SK-N-SH (cell line): ENCODE measurements at regions not wholly inside any gene's neighbourhood (a gene's known extent, or its start where the extent isn't known, plus 50 kb on each side); places are given as distances from the start of the nearest gene placed in this dataset.

ENCODE experiments used
- CTCF ChIA-PET: fragments of 300-600, 350-600 bp; formaldehyde crosslinking; extraction: SDS; loops from one replicate; lab custom pipeline; 2021; lab: Yijun Ruan, JAX
- POLR2A ChIA-PET: fragments of 350-600 bp; sonication (Branson Sonifier 250); formaldehyde crosslinking; extraction: SDS; loops from one replicate; lab custom pipeline; 2020; ENCODE audit warnings: antibody characterized with exemption, inconsistent platforms; lab: Yijun Ruan, JAX
- DNase-seq: peaks from one replicate; pipeline ENCODE4 v3.0.0; 2012
- H2AFZ ChIP-seq: fragments of 200-600 bp; sonication (generic); 2 replicates; pipeline ENCODE4 v1.8.1; 2016; ENCODE audit warnings: antibody characterized with exemption, mild to moderate bottlenecking, low read depth
- H3F3A ChIP-seq: fragments of 200-600 bp; sonication (generic); replicated peaks from 2 replicates; pipeline ENCODE3; 2016; ENCODE audit warnings: antibody characterized with exemption, mild to moderate bottlenecking; ENCODE audit not compliant: insufficient read depth
- H3K27ac ChIP-seq, 2 experiments: fragments of 200-500 bp in 1 of 2; fragments of 200-600 bp in 1 of 2; sonication (Bioruptor generic) in 1 of 2; sonication (generic), shearing (Covaris generic) in 1 of 2; 2 replicates each; pipeline versions ENCODE4 v1.5.1 to v1.6.1; 2014 to 2016; ENCODE audit warnings: low read depth in 2 of 2, inconsistent platforms in 1 of 2, low read length in 1 of 2, mild to moderate bottlenecking in 1 of 2, mixed read lengths in 1 of 2
- H3K27me3 ChIP-seq: fragments of 200-600 bp; sonication (generic), shearing (Covaris generic); 2 replicates; pipeline ENCODE4 v1.6.1; 2016; ENCODE audit warnings: mixed run types; ENCODE audit not compliant: insufficient read depth
- H3K36me3 ChIP-seq, 2 experiments: fragments of 200-500 bp in 1 of 2; fragments of 200-600 bp in 1 of 2; sonication (Bioruptor generic) in 1 of 2; sonication (generic) in 1 of 2; replicated peaks in 1 of 2; 2 replicates each; pipeline versions ENCODE3 to v1.5.1; 2014 to 2016; ENCODE audit warnings: low read length in 1 of 2, mild to moderate bottlenecking in 1 of 2; ENCODE audit not compliant: insufficient read depth in 2 of 2, control insufficient read depth in 1 of 2
- H3K4me1 ChIP-seq, 2 experiments: fragments of 200-500 bp in 1 of 2; fragments of 200-600 bp in 1 of 2; sonication (Bioruptor generic) in 1 of 2; sonication (generic), shearing (Covaris generic) in 1 of 2; 2 replicates each; pipeline versions ENCODE4 v1.5.1 to v1.6.1; 2014 to 2016; ENCODE audit warnings: low read depth in 1 of 2, low read length in 1 of 2, mixed run types in 1 of 2; ENCODE audit not compliant: insufficient read depth in 2 of 2, control insufficient read depth in 1 of 2
- H3K4me2 ChIP-seq: fragments of 200-600 bp; sonication (generic), shearing (Covaris generic); 2 replicates; pipeline ENCODE4 v1.6.1; 2017; ENCODE audit warnings: mixed run types
- H3K4me3 ChIP-seq, 2 experiments: fragments of 200-500 bp in 1 of 2; fragments of 200-600 bp in 1 of 2; sonication (Bioruptor generic) in 1 of 2; sonication (generic), shearing (Covaris generic) in 1 of 2; 2 replicates each; pipeline versions ENCODE4 v1.5.1 to v1.8.1; 2014 to 2016; ENCODE audit warnings: low read depth in 2 of 2, inconsistent platforms in 1 of 2, low read length in 1 of 2, mild to moderate bottlenecking in 1 of 2, mixed read lengths in 1 of 2, moderate library complexity in 1 of 2
- H3K79me2 ChIP-seq: fragments of 200-600 bp; sonication (generic); 2 replicates; pipeline ENCODE4 v1.8.1; 2017; ENCODE audit warnings: mild to moderate bottlenecking; ENCODE audit not compliant: insufficient read depth
- H3K9ac ChIP-seq: fragments of 200-600 bp; sonication (generic); 2 replicates; pipeline ENCODE4 v1.6.1; 2017; ENCODE audit warnings: mixed run types
- H3K9me2 ChIP-seq: fragments of 200-600 bp; sonication (generic); 2 replicates; pipeline ENCODE4 v1.6.1; 2017; ENCODE audit warnings: mixed run types
- H3K9me3 ChIP-seq: fragments of 200-600 bp; sonication (generic); 2 replicates; pipeline ENCODE4 v1.6.1; 2017; ENCODE audit warnings: mixed run types, mild to moderate bottlenecking, moderate library complexity
- H4K20me1 ChIP-seq: fragments of 200-600 bp; sonication (generic); 2 replicates; pipeline ENCODE4 v1.6.1; 2017; ENCODE audit warnings: mild to moderate bottlenecking, mixed run types; ENCODE audit not compliant: insufficient read depth
- EP300 ChIP-seq, 2 experiments: IDR thresholded peaks; 2 replicates each; pipeline versions ENCODE4 v1.4.0 to v1.6.1; 2012; ENCODE audit warnings: borderline replicate concordance in 1 of 2, low read depth in 1 of 2, low read length in 1 of 2
- FOXJ3 ChIP-seq: sonication (generic); formaldehyde crosslinking; IDR thresholded peaks from 2 replicates; pipeline ENCODE4 v1.5.1; 2020; ENCODE audit warnings: mild to moderate bottlenecking, missing genetic modification reagents
- GATA2 ChIP-seq: sonication (generic); formaldehyde crosslinking; IDR thresholded peaks from 2 replicates; pipeline ENCODE4 v1.5.0; 2020; ENCODE audit warnings: mild to moderate bottlenecking, missing genetic modification reagents
- NRF1 ChIP-seq: IDR thresholded peaks from 2 replicates; pipeline ENCODE4 v1.6.1; 2012; ENCODE audit warnings: low read depth, mild to moderate bottlenecking, low read length
- RAD21 ChIP-seq: IDR thresholded peaks from 2 replicates; pipeline ENCODE4 v1.6.1; 2012; ENCODE audit warnings: mild to moderate bottlenecking, low read length
- RCOR1 ChIP-seq: fragments of 150-350 bp; IDR thresholded peaks from 2 replicates; pipeline ENCODE4 v1.6.1; 2017; ENCODE audit warnings: antibody characterized with exemption, low read length
- RXRA ChIP-seq: IDR thresholded peaks from 2 replicates; pipeline ENCODE4 v1.4.0; 2012; ENCODE audit warnings: low read depth, mild to moderate bottlenecking, borderline replicate concordance
- TAF1 ChIP-seq: IDR thresholded peaks from 2 replicates; pipeline ENCODE4 v1.6.1; 2012; ENCODE audit warnings: low read depth, mild to moderate bottlenecking, low read length, moderate library complexity, borderline replicate concordance
- TCF12 ChIP-seq: IDR thresholded peaks from 2 replicates; pipeline ENCODE4 v1.4.0; 2012
- YY1 ChIP-seq: IDR thresholded peaks from 2 replicates; pipeline ENCODE4 v1.4.0; 2012; ENCODE audit warnings: low read depth, mild to moderate bottlenecking
- WGBS: methylation state at CpG from one replicate; pipeline ENCODE4 v1.1.6; 2017; ENCODE audit warnings: low lambda C conversion rate; 5-methylcytosine and 5-hydroxymethylcytosine counted together
- TF ChIP-seq, protein P1 (sequence below): IDR thresholded peaks from 2 replicates; pipeline ENCODE4 v1.6.1; 2012; ENCODE audit warnings: mild to moderate bottlenecking, low read depth, low read length, moderate library complexity

DNA sequence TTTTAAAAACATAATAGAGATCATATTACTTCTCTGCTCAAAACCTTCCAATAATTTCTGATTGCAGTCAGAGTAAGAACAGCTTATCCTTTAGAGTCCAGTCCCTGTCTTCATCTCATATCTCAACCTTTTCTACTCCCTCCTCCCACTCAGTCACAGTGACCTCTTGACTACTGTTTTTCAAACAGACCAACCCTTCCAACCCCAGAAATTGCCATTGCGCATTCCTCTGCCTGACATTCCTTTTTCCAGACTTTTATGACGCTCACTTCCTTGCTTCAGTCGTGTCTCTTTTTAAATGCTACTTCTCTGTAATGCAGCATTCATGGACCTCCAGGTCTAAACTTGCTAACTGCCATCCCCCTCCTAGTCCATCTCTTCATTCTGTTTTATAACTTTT lies 800.5 kb downstream of the BRINP1 start:
- H3K4me1 ChIP-seq = no peaks in the 10 kb centered on the region
- H3K79me2 ChIP-seq = no peaks in the 10 kb centered on the region
- H3K27ac ChIP-seq = no peak overlapping the region
- no peak overlapping the region for H3K4me2 ChIP-seq
- peaks cover 11% of the 10 kb centered on the region; the same call in 1 of the 2 replicates for H3K9me3 ChIP-seq
- 61% methylated on average over 3 of the region's 3 CpGs for WGBS
- TF ChIP-seq YY1 (no peak), RAD21 (no peak), GATA2 (CRISPR knock-in tag) (no peak)
- TF ChIP-seq, protein P1, sequence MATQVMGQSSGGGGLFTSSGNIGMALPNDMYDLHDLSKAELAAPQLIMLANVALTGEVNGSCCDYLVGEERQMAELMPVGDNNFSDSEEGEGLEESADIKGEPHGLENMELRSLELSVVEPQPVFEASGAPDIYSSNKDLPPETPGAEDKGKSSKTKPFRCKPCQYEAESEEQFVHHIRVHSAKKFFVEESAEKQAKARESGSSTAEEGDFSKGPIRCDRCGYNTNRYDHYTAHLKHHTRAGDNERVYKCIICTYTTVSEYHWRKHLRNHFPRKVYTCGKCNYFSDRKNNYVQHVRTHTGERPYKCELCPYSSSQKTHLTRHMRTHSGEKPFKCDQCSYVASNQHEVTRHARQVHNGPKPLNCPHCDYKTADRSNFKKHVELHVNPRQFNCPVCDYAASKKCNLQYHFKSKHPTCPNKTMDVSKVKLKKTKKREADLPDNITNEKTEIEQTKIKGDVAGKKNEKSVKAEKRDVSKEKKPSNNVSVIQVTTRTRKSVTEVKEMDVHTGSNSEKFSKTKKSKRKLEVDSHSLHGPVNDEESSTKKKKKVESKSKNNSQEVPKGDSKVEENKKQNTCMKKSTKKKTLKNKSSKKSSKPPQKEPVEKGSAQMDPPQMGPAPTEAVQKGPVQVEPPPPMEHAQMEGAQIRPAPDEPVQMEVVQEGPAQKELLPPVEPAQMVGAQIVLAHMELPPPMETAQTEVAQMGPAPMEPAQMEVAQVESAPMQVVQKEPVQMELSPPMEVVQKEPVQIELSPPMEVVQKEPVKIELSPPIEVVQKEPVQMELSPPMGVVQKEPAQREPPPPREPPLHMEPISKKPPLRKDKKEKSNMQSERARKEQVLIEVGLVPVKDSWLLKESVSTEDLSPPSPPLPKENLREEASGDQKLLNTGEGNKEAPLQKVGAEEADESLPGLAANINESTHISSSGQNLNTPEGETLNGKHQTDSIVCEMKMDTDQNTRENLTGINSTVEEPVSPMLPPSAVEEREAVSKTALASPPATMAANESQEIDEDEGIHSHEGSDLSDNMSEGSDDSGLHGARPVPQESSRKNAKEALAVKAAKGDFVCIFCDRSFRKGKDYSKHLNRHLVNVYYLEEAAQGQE = no peak
- TF ChIP-seq, all 33 proteins: peak for 0
- POLR2A ChIA-PET = no interaction called here
- H4K20me1 ChIP-seq = no peaks in the 10 kb centered on the region
- H3F3A ChIP-seq = no peaks in the 10 kb centered on the region
- no peaks in the 10 kb centered on the region for H3K36me3 ChIP-seq
- no peak for DNase-seq
- no peak overlapping the region for H3K4me3 ChIP-seq
- H3K9ac ChIP-seq = no peak overlapping the region
- no peaks in the 10 kb centered on the region for H3K9me2 ChIP-seq
- no peak overlapping the region for H2AFZ ChIP-seq
- CTCF ChIA-PET = interaction anchor here (1.0 kb wide), 1 partner anchor 9 kb away, joined by 3 read pairs; no protein-coding TSS in a partner anchor
- H3K27me3 ChIP-seq = no peaks in the 10 kb centered on the region

DNA sequence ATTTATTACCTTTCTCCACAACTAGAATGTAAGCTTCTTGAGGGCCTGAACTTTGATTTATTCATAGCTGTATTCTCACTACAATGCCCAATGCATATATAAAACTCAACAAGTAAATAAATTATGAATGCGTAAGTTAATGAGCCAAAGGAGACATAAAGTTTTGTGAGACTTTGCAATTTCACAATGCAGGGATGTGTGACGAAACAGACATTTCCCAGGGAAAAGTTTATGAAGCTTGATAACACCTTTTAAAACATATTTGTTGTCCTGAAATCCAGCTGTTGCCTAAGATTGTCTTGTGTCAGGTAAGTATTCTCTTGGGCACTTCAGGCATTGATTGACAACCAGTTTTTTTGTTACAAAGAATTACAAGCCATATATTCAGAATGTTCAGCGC lies 800.1 kb downstream of the BRINP1 start:
- Histone ChIP-seq H3K27me3 (no peaks in the 10 kb centered on the region), H3K4me1 (no peaks in the 10 kb centered on the region), H3K4me3 (no peak overlapping the region), H2AFZ (no peak overlapping the region), H3K9me2 (no peaks in the 10 kb centered on the region), H3F3A (no peaks in the 10 kb centered on the region), H3K79me2 (no peaks in the 10 kb centered on the region), H3K9me3 (peaks cover 11% of the 10 kb centered on the region; the same call in 1 of the 2 replicates), H3K4me2 (no peak overlapping the region), H3K9ac (no peak overlapping the region), H4K20me1 (no peaks in the 10 kb centered on the region), H3K36me3 (no peaks in the 10 kb centered on the region), H3K27ac (no peak overlapping the region)
- DNase-seq = no peak
- CTCF ChIA-PET = interaction anchor here (1.0 kb wide), 1 partner anchor 9 kb away, joined by 3 read pairs; no protein-coding TSS in a partner anchor
- no peak for TF ChIP-seq TCF12
- TF ChIP-seq EP300 (IDR thresholded peaks at IDR 0.05; ENCODE audit: borderline replicate concordance in 1 of 2, low read depth in 1 of 2, low read length in 1 of 2) = no peak
- no peak for TF ChIP-seq RCOR1
- TF ChIP-seq TAF1 = no peak
- TF ChIP-seq RXRA = no peak
- no peak for TF ChIP-seq FOXJ3 (CRISPR knock-in tag)
- no peak for TF ChIP-seq NRF1
- TF ChIP-seq YY1 = no peak
- POLR2A ChIA-PET = no interaction called here
- WGBS = 67% methylated on average over 3 of the region's 3 CpGs
